Endothelial cell of umbilical vein (primary cell): ENCODE measurements at regions not wholly inside any gene's neighbourhood (a gene's known extent, or its start where the extent isn't known, plus 50 kb on each side); places are given as distances from the start of the nearest gene placed in this dataset.

ENCODE experiments used
- POLR2A ChIP-seq: IDR thresholded peaks from 2 replicates; pipeline ENCODE4 v1.6.1; 2012; ENCODE audit warnings: low read depth, mild to moderate bottlenecking, control low read depth, low read length
- POLR2AphosphoS5 ChIP-seq: IDR thresholded peaks from 2 replicates; pipeline ENCODE4 v1.6.1; 2012; ENCODE audit warnings: low read depth, mild to moderate bottlenecking, control low read depth, low read length, moderate library complexity; ENCODE audit not compliant: insufficient read depth

GRCh38 chr10:29183301-29183945 lies 105.4 kb upstream of the LYZL1 start:
- TF ChIP-seq POLR2A (no peak), POLR2AphosphoS5 (no peak)
